HFF-Myc (cell line): ENCODE measurements at regions not wholly inside any gene's neighbourhood (a gene's known extent, or its start where the extent isn't known, plus 50 kb on each side); places are given as distances from the start of the nearest gene placed in this dataset.

ENCODE experiments used
- DNase-seq: peaks from one replicate; pipeline ENCODE4 v3.0.0-alpha.2; 2011; ENCODE audit warnings: low read depth; ENCODE audit errors: extremely low read depth
- H3K4me3 ChIP-seq: replicated peaks from 2 replicates; pipeline ENCODE4 v1.5.1; 2011; ENCODE audit warnings: low read depth, mild to moderate bottlenecking, control low read depth, low read length
- CTCF ChIP-seq: IDR thresholded peaks from 2 replicates; pipeline ENCODE4 v1.5.1; 2012; ENCODE audit warnings: mild to moderate bottlenecking, low read depth, low read length, control low read depth; ENCODE audit errors: missing control alignments

- no peak for DNase-seq
- TF ChIP-seq CTCF: no peak
- H3K4me3 ChIP-seq: no peak overlapping the region
Observed at GRCh38 chr2:7900593-7900992, 781.3 kb upstream of the ID2 start.

DNA sequence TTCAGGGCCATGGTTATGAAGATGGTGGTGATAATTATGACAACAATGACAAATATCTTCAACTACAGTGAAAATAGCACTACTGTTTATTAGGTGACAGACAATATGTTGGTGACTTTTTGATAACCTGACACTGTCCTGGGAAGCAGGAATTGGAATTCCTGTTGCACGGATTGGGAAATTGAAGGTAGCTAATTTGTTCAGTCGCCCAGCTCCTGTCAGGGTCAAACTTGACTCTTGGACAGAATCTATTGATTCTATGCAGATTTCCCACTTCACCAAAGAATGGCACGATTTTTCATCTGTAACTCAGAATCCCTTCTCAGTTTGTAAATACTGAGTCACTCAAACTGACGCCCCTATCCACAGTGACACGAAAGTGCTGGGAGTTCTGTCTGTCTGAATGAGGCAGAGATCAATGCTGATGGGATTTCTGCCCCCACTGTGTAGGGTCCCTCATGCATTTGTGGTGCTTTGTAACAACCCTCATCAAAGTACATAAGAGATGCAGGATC is 779.5 kb upstream of the ID2 start:
- TF ChIP-seq CTCF: no peak
- no peak overlapping the region for H3K4me3 ChIP-seq
- DNase-seq: no peak

- H3K4me3 ChIP-seq: no peak overlapping the region
- DNase-seq: no peak
- no peak for TF ChIP-seq CTCF
Observed at GRCh38 chr2:7904319-7904718, 777.5 kb upstream of the ID2 start.

GRCh38 chr2:7905756-7906155 is 776.1 kb upstream of the ID2 start:
- no peak for TF ChIP-seq CTCF
- no peak overlapping the region for H3K4me3 ChIP-seq
- DNase-seq: no peak

- no peak for TF ChIP-seq CTCF
- no peak overlapping the region for H3K4me3 ChIP-seq
- DNase-seq: no peak
Observed at GRCh38 chr2:7906431-7906830, 775.4 kb upstream of the ID2 start.

DNA sequence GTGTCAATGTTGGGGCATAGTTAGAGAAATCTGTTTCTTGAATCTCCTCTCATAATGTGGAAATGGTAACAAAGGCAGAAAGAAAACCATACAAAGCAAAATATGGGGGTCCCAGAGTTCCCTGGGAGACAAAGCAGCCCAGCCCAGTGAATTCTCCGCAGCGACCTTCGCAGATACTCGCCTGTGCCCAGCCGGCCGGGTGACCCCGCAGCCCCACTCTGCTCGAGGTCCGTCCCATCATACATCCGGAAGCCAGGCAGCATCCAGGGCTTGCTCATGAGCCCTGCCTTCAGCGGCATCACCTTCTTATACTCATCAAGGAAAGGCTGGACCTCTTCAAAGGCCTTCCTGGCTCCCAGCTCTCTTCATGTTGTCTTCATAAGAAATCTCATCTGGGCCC is 774.8 kb upstream of the ID2 start:
- H3K4me3 ChIP-seq: no peak overlapping the region
- no peak for TF ChIP-seq CTCF
- no peak for DNase-seq

DNA sequence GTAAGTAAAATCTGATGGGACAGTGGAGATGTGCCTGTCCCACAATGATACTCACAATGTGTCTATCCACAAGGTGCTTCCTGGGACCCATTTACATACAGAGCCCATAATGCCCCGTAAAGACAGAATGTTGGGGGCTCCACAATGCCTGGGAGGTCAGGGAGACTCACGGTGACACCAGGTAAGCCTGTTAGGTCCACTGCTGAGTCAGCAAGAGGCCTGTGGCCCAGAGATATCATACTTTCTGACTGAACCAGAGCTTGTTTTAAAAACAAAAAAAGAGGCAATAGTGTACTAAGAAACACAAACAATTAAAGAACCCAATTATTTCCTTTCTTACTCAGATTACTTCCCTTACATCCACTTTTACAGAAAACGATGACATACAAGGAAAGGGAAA is 771.1 kb upstream of the ID2 start:
- no peak overlapping the region for H3K4me3 ChIP-seq
- no peak for DNase-seq
- TF ChIP-seq CTCF: no peak
